Activated CD8-positive, alpha-beta T cell treated with anti-CD3 and anti-CD28 coated beads for 36 hours (primary cell): ENCODE measurements at regions not wholly inside any gene's neighbourhood (a gene's known extent, or its start where the extent isn't known, plus 50 kb on each side); places are given as distances from the start of the nearest gene placed in this dataset.

ENCODE experiments used
- ATAC-seq: fragments of 200-7000 bp; cut with Tn5 transposase; one replicate; pipeline ENCODE4 v1.10.0; 2021; ENCODE audit warnings: mild to moderate bottlenecking, moderate library complexity
- CTCF ChIA-PET: fragments of 350-600 bp; sonication (Branson Sonifier 250); formaldehyde crosslinking; loops from one replicate; lab custom pipeline; 2021; ENCODE audit warnings: antibody characterized with exemption; lab: Charles Lee
- POLR2A ChIA-PET: fragments of 350-600 bp; sonication (Branson Sonifier 250); formaldehyde crosslinking; loops from one replicate; lab custom pipeline; 2021; ENCODE audit warnings: antibody characterized with exemption; lab: Charles Lee
- DNase-seq: peaks from one replicate; pipeline ENCODE4 v3.0.0-alpha.2; 2020
- H3K27ac Mint-ChIP-seq: one replicate; pipeline ENCODE4 v1.8.0; 2021; ENCODE audit warnings: mild to moderate bottlenecking, mixed read lengths
- H3K27me3 Mint-ChIP-seq: one replicate; pipeline ENCODE4 v1.8.0; 2021; ENCODE audit warnings: mixed read lengths
- H3K36me3 Mint-ChIP-seq: one replicate; pipeline ENCODE4 v1.8.0; 2021; ENCODE audit warnings: low read depth, mixed read lengths
- H3K4me1 Mint-ChIP-seq: one replicate; pipeline ENCODE4 v1.8.0; 2021; ENCODE audit warnings: low read depth, mixed read lengths
- H3K4me3 Mint-ChIP-seq: one replicate; pipeline ENCODE4 v1.8.0; 2021; ENCODE audit warnings: mild to moderate bottlenecking, moderate library complexity, mixed read lengths
- H3K9me3 Mint-ChIP-seq: one replicate; pipeline ENCODE4 v1.8.0; 2021; ENCODE audit warnings: mixed read lengths
- CTCF ChIP-seq: fragments of 200-600 bp; IDR thresholded peaks from one replicate; pipeline ENCODE4 v1.8.0; 2022; ENCODE audit warnings: antibody characterized with exemption, mild to moderate bottlenecking
- intact Hi-C: fragments of 100-400 bp; cut with micrococcal nuclease; formaldehyde crosslinking; loops from one replicate; pipeline ENCODE4 v1.10.0; 2022

GRCh38 chr11:70604221-70604620 lies 205.9 kb downstream of the CTTN start:
- TF ChIP-seq CTCF, result no peak
- CTCF ChIA-PET, result no interaction called here
- DNase-seq, result no peak
- H3K36me3 Mint-ChIP-seq, result no peaks in the 10 kb centered on the region
- no peaks in the 10 kb centered on the region for H3K9me3 Mint-ChIP-seq
- H3K4me1 Mint-ChIP-seq, result no peaks in the 10 kb centered on the region
- H3K27ac Mint-ChIP-seq, result no peak overlapping the region
- ATAC-seq, result no peak
- POLR2A ChIA-PET, result no interaction called here
- no peak overlapping the region for H3K4me3 Mint-ChIP-seq
- H3K27me3 Mint-ChIP-seq, result no peaks in the 10 kb centered on the region
- intact Hi-C loops, result no loop called here

GRCh38 chr11:70604630-70605467 lies 206.5 kb downstream of the CTTN start:
- TF ChIP-seq CTCF, result no peak
- POLR2A ChIA-PET, result no interaction called here
- Mint-ChIP-seq H3K27ac (no peak overlapping the region), H3K4me1 (no peaks in the 10 kb centered on the region), H3K36me3 (no peaks in the 10 kb centered on the region), H3K4me3 (no peak overlapping the region), H3K9me3 (no peaks in the 10 kb centered on the region), H3K27me3 (no peaks in the 10 kb centered on the region)
- ATAC-seq, result no peak
- no peak for DNase-seq
- intact Hi-C loops, result no loop called here
- CTCF ChIA-PET, result no interaction called here

GRCh38 chr11:70605468-70605815 lies 207.1 kb downstream of the CTTN start:
- ChIA-PET CTCF (no interaction called here), POLR2A (no interaction called here)
- H3K36me3 Mint-ChIP-seq, result no peaks in the 10 kb centered on the region
- intact Hi-C loops, result no loop called here
- DNase-seq (no peak), ATAC-seq (no peak)
- no peaks in the 10 kb centered on the region for H3K27me3 Mint-ChIP-seq
- H3K4me3 Mint-ChIP-seq, result no peak overlapping the region
- no peaks in the 10 kb centered on the region for H3K4me1 Mint-ChIP-seq
- no peaks in the 10 kb centered on the region for H3K9me3 Mint-ChIP-seq
- no peak overlapping the region for H3K27ac Mint-ChIP-seq
- no peak for TF ChIP-seq CTCF

GRCh38 chr11:70605846-70606245 lies 207.5 kb downstream of the CTTN start:
- Mint-ChIP-seq H3K9me3 (no peaks in the 10 kb centered on the region), H3K4me1 (no peaks in the 10 kb centered on the region), H3K4me3 (no peak overlapping the region), H3K36me3 (no peaks in the 10 kb centered on the region), H3K27ac (no peak overlapping the region), H3K27me3 (no peaks in the 10 kb centered on the region)
- DNase-seq (no peak), ATAC-seq (no peak)
- POLR2A ChIA-PET, result no interaction called here
- intact Hi-C loops, result no loop called here
- TF ChIP-seq CTCF, result no peak
- CTCF ChIA-PET, result no interaction called here

- no peak for ATAC-seq
- POLR2A ChIA-PET, result no interaction called here
Observed at GRCh38 chr11:70606248-70606950, 208.1 kb downstream of the CTTN start.

More at GRCh38 chr11:70606248-70606950, 208.1 kb downstream of the CTTN start:
- Mint-ChIP-seq H3K27me3 (no peaks in the 10 kb centered on the region), H3K9me3 (no peaks in the 10 kb centered on the region), H3K36me3 (no peaks in the 10 kb centered on the region), H3K27ac (no peak overlapping the region), H3K4me3 (no peak overlapping the region), H3K4me1 (no peaks in the 10 kb centered on the region)
- DNase-seq, result peak; percentile 5
- CTCF ChIA-PET, result no interaction called here
- no peak for TF ChIP-seq CTCF
- intact Hi-C loops, result no loop called here
